ENCODE measurements at regions not wholly inside any gene's neighbourhood (a gene's known extent, or its start where the extent isn't known, plus 50 kb on each side); places are given as distances from the start of the nearest gene placed in this dataset.
"Not testable (repeated sequence)": the region's sequence is repeated elsewhere in the genome, so short reads cannot be mapped to it uniquely, and the experiment has no call there.

DNA sequence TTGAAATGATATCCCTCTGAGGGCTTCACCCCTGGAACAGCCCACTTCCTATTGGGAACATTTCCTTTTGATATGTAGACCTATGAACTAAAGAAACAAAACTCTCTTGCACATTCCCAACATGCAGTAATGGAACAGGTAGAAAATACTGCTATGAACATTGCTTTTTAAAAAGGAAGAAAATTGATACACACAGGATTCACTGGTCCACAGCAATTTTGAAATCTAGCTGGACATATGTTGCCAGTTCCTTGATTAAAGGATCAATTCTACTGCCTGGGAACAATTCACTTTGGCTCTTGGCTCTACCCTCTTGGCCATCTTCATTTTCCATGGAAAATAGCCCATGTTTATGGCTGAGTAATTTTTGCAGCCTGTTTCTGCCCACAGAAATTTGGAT lies 74.9 kb upstream of the ZNF280D start:
- DNase-seq = no peak

GRCh38 chr15:56806148-56806536 lies 72.8 kb upstream of the ZNF280D start:
- DNase-seq = no peak

- DNase-seq = peak in 2 of 14 donors; percentile 20 to 24
Observed at GRCh38 chr15:56805466-56806147, 72.3 kb upstream of the ZNF280D start.

- DNase-seq = no peak
Observed at GRCh38 chr15:56804938-56805337, 71.6 kb upstream of the ZNF280D start.

DNA sequence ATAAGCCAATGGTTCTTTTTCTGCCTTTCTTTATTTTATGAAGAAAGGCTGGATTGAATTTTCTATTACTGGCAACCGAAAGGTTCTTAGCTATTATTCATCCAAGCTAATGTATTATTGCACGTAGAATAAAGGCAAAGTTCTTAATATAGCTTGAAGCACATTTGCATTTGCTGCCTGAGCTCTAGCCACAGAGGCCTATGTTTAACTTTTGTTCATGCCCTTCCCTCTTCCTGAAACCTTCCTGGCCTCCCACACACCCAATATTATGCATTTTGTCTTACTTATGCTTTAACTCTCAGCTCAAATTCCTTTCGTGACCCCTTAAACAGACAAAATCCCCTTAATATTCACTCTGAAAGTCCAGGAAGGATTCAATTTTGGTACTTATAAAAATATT lies 71.0 kb upstream of the ZNF280D start:
- DNase-seq = no peak

DNA sequence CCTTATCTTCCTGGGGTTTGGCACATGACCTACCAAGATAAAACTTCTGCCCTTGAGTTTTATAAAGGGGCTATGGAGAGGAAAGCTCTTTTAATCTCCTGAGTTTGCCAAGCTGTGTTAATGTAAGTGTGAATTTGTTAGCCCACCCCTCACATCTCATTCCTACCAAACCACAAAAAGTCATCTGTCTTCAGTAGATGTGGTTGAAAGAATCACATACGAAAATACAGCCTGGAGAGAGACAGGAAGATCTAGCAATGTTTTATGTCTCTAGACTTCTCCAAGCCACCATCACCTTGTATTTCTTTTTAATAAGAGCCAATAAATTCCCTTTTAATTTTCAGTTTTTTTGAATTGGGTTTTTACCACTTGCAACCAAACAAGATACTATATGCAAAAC lies 68.9 kb upstream of the ZNF280D start:
- DNase-seq = no peak

DNA sequence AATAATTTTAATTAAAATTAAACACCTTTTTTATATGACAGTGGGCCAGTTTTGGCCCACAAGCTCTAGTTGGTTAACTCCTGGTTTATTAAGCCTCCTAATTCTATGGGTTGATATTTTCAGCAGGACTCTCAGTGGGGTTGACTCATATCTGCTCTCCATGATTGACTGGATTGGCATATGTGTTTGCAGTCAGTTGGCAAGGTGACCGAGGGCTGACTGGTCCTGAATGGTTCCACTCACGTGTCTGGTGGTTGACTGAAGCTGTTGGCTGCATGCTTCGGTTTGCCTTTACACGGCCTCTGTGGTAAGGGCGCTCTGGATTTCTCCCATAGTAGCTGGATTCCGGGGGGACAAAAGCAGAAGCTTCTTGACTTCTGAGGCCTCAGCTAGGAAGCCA lies 65.3 kb upstream of the ZNF280D start:
- no peak for DNase-seq

DNA sequence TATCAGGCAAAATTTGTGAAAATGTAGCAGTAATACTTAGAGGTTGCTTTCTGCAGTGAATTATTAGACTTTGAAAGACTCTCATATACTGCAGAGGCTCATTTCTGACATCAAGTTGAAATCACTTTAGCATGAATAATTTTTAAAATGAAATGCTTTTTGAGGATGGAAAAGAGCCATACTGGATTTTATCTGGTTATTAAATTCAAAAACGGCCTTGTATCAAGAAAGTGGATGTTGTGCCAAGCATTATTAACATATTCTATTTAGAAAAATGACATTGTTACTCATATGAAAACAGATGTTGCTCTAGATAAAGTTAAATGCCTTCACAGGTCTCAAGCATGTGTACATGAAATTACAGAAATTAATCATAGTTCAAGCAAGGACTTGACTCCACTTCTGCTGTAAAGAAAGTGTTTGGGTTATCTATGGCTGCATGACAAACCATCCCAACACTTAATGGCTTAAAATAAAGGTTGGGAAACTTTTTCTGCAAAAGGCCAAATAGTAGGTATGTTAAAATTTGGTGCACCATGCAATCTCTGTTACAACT lies 64.5 kb upstream of the ZNF280D start:
- no peak for DNase-seq

- DNase-seq = no peak
Observed at GRCh38 chr15:56795502-56795901, 62.2 kb upstream of the ZNF280D start.

GRCh38 chr15:56794553-56795329 lies 61.4 kb upstream of the ZNF280D start:
- no peak for DNase-seq

DNA sequence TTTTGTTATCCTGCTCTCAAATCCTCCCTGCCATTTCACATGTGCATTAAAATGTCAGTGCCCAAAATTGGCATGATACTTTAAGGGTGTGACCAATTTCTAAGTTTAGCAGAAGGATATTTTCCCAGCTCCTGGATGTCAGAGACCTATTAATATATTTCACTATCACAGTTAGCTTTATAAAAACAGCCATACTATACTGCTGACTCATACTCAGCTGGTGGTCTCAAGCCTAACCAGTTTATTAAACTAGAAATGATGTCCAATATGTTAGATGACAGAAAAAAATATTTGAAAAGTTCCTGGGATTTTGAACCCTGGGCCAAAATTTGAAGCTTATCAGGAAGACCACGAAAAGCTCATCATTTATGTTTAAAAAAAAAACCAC lies 60.9 kb upstream of the ZNF280D start:
- DNase-seq = no peak

GRCh38 chr15:56792211-56792610 lies 58.9 kb upstream of the ZNF280D start:
- no peak for DNase-seq

DNA sequence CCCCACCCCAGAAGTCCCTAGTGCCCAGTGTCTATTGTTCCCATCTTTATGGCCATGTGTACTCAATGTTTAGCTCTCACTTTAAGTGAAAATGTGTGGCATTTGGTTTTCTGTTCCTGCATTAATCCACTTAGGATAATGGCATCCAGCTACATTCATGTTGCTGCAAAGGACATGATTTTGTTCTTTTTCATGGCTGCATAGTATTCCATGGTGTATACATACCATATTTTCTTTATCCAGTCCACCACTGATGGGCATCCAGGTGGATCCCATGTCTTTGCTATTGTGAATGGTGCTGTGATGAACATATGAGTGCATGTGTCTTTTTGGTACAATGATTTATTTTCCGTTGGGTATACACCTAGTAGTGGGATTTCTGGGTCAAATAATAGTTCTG lies 58.2 kb upstream of the ZNF280D start:
- DNase-seq = not testable (repeated sequence)

- DNase-seq = no peak
Observed at GRCh38 chr15:56788359-56788758, 55.0 kb upstream of the ZNF280D start.

- DNase-seq = no peak
Observed at GRCh38 chr15:56786966-56787365, 53.7 kb upstream of the ZNF280D start.

DNA sequence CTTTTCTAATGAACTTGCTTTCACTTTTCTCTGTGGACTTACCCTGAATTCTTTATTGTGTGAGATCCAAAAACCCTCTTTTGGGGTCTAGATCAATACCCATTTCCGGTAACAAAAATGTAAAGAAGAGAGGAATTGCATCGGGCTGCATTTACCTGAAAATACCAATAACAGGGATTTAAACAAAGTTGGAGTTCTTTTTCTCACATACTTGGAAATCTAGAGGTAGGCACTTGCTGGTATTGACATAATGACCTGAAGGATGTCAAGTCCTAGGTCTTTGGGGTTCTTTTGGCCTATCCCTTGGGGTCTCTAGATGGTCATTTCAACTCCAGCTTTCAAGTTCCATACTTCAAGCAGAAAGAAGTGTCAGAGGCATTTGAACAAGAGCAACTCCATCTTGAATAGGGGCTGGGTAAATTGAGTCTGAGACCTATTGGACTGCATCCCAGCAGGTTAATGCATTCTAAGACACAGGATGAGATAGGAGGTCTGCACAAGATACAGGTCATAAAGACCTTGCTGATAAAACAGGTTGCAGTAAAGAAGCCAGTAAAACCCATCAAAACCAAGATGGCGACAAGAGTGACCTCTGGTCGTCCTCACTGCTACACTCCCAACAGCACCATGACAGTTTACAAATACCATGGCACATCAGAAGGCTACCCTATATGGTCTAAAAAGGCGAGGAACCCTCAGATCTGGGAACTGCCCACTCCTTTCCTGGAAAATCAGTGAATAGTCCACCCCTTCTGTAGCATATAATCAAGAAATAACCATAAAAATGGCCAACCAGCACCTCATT lies 50.8 kb upstream of the ZNF280D start:
- DNase-seq = no peak

- DNase-seq = no peak
Observed at GRCh38 chr15:56783156-56783856, 50.0 kb upstream of the ZNF280D start.

All from C1 segment of cervical spinal cord (tissue), 14 donors.